WI38 (cell line): ENCODE measurements at regions not wholly inside any gene's neighbourhood (a gene's known extent, or its start where the extent isn't known, plus 50 kb on each side); places are given as distances from the start of the nearest gene placed in this dataset.

Experiments used
- H3K4me3 ChIP-seq: 2 replicates; pipeline ENCODE4 v1.5.1; 2011; ENCODE audit warnings: low read depth, mild to moderate bottlenecking, control low read depth, low read length
- TF ChIP-seq, protein P1 (sequence below): IDR thresholded peaks from 2 replicates; pipeline ENCODE4 v1.5.1; 2012; ENCODE audit warnings: low read depth, mild to moderate bottlenecking, control low read depth, low read length

DNA sequence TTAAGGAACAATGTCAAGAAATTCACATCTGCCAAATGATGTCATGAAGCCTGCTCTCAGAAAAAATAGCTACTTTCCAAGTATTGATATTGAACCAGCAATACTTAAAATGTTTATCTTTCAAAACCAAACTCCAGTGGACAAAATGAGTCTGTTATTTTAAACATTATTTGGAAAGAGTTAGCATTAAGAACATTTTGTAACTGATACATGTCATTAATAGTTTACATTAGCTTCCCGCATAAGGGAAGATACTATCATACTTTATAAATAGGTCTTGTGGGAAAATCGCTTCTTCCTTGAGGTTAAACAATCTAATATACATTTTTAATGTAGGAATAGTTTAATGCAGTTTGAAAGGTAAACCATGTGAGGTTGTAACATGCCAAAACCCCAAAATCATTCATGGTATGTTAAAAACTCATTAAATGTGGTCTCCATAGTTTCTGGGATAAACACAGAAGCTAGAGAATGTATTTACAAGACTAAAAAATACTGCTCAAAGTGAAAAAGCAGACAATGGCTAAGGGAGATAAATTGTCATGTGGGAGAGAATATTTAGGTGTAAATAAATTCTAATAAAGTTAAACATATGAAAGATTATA is 73.4 kb upstream of the ATP2B1 start:
- TF ChIP-seq, protein P1, sequence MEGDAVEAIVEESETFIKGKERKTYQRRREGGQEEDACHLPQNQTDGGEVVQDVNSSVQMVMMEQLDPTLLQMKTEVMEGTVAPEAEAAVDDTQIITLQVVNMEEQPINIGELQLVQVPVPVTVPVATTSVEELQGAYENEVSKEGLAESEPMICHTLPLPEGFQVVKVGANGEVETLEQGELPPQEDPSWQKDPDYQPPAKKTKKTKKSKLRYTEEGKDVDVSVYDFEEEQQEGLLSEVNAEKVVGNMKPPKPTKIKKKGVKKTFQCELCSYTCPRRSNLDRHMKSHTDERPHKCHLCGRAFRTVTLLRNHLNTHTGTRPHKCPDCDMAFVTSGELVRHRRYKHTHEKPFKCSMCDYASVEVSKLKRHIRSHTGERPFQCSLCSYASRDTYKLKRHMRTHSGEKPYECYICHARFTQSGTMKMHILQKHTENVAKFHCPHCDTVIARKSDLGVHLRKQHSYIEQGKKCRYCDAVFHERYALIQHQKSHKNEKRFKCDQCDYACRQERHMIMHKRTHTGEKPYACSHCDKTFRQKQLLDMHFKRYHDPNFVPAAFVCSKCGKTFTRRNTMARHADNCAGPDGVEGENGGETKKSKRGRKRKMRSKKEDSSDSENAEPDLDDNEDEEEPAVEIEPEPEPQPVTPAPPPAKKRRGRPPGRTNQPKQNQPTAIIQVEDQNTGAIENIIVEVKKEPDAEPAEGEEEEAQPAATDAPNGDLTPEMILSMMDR, result no peak
- no peak overlapping the region for H3K4me3 ChIP-seq

DNA sequence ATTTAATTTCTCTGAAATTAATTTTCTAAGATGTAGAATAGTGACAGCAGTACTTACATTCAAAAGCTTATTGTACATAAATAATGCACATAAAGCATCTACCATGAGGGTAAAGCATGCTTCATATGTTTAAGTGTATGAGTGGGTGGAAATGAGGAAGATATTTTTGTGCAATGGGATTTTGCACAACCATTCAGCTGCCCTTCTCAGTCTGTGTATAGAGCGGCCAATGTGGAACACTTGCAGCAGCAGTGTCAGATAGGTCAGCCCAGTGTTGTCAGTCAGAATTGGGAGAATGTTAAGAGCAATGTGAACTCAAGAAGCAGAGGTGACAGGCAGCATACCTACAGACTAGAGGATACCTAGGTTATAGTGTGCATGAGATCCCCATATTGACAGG is 72.5 kb upstream of the ATP2B1 start:
- TF ChIP-seq, protein P1, result no peak
- H3K4me3 ChIP-seq, result no peak overlapping the region

DNA sequence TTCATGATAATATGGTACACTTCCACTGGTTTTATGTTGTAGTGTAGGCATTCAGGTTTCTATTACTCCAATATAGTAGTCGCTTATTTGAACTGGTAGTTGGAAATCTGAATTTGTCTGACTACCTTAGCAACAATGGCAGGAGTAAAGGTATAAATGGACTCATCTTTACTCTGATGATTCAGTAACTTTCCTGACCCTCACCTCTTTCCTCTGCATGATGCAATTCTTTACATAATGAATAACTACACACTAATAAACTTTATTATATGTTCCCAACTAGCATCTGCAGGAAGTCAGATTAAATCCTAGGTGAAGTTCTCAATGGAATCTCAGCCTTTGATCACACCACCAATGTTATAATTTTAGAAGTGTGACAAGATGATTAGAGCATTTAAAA is 70.5 kb upstream of the ATP2B1 start:
- no peak overlapping the region for H3K4me3 ChIP-seq
- TF ChIP-seq, protein P1, result no peak

DNA sequence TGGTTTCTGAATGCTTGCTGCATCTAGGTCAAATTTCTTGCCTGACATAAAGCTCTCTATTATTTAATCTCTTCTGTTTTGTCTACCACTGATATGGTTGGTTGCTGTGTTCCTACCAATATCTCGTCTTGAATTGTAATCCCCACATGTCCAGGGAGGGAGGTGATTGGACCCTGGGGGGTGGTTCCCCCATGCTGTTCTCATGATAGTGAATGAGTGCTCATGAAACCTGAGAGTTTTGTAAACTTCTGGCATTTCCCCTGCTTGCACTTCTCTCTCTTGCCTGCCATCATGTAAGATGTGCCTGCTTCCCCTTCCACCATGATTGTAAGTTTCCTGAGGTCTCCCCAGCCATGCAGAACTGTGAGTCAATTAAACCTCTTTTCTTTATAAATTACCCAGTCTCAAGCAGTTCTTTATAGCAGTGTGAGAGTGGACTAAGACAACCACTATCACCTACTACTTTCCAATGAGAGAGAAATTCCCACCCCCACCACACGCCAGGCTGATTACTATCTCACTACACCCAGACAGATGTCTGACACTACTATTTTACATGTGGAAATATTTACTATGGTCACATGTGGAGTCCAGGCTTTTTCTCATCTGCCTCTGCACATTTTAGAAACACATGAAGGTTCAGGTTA is 69.2 kb upstream of the ATP2B1 start:
- TF ChIP-seq, protein P1, result no peak
- H3K4me3 ChIP-seq, result no peak overlapping the region

DNA sequence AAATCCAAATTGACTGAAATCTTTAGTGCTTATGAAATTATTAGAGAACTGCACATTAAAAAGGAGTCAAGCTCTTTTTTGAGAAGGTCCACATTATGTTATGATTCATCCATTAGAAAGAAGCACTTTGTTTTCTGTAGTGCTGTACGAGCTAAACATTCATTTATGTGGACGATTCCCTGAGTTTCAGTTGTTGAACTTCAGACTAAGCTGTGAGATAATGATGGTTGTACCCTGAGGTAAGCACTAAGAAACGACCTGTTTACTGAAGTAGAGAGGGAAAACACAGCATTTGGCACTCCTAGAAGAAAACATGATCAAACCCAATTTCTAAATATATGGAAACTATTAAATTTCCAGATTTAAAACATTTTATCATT is 67.3 kb upstream of the ATP2B1 start:
- no peak overlapping the region for H3K4me3 ChIP-seq
- TF ChIP-seq, protein P1, result no peak

DNA sequence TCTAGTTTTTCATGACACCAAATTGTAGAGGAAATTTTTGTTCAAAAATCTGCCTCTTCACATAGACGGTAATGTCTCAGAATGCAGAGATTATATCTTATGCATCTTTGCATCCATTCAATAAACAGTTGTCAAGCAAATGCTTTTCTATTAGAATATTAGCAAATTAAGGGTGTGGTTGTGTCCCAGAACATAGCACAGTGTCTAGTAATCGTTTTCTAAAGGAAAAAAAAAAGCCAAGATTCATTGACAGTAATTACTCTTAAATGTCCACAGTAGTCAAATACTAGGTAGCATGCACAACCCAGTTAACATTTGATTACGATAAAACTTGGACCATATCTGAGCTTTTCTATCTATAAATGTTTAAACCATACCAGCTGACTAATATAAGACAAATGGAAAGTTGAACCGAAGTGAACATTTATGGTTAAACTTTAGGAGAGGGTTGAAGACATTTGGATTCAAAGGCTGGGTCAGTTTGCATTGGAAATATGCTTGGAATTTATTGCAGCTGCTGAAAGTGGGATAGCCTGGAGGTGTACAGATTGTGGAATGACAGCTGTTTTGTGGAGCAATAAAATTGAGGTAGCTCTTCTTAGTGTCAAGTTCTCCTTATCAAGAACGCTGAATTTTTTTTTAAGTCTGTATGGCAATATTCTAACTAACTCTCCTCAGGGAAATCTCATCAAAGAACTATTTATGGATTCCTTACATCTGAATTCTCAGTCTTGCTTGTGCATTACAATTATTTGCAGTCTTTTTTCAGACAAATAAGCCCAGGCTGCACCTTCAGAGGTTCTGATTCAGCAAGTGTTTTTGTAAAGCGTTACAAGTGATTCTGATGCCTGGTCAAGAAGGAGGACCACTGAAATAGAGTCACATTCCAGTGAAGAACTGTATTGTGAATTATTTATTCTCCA is 66.7 kb upstream of the ATP2B1 start:
- no peak overlapping the region for H3K4me3 ChIP-seq
- TF ChIP-seq, protein P1, result no peak

DNA sequence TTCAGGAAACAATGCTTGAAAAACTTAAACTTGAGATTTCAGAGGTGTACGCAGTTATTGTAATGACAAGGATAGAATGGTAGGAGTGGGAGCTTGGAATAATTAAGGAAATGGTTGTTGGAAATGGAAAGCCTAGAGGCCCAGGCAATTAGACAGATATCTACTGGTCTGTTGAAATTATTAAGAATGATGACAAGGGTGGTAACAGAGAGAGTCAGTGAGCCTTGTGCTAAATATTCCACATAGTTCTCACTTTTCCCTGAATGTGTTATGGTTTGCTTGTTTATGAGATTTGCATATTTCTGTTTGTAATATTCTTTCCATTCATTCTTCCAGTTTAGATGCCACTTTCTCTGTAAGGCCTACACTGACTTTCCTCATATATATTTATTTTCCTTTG is 66.0 kb upstream of the ATP2B1 start:
- H3K4me3 ChIP-seq, result no peak overlapping the region
- TF ChIP-seq, protein P1, result no peak
